SJCRH30 (cell line): ENCODE measurements at regions not wholly inside any gene's neighbourhood (a gene's known extent, or its start where the extent isn't known, plus 50 kb on each side); places are given as distances from the start of the nearest gene placed in this dataset.
A peak's percentile ranks its signal among the peaks of the same experiment; 100 is the strongest.
"Not testable (repeated sequence)": the region's sequence is repeated elsewhere in the genome, so short reads cannot be mapped to it uniquely, and the experiment has no call there.

Experiments used
- DNase-seq, 2 experiments: peaks; one replicate each; pipeline ENCODE4 v3.0.0-alpha.2; 2015 to 2020
- H3K27ac ChIP-seq: fragments of 250-450 bp; sonication (Bioruptor Pico); 2 replicates; pipeline ENCODE4 v1.5.1; 2020; ENCODE audit warnings: mild to moderate bottlenecking, moderate library complexity
- H3K27me3 ChIP-seq: fragments of 250-450 bp; sonication (Bioruptor Pico); 2 replicates; pipeline ENCODE4 v1.5.1; 2020; ENCODE audit warnings: mild to moderate bottlenecking, moderate library complexity
- H3K36me3 ChIP-seq: fragments of 250-450 bp; sonication (Bioruptor Pico); 2 replicates; pipeline ENCODE4 v1.5.1; 2020; ENCODE audit warnings: mild to moderate bottlenecking, moderate library complexity
- H3K4me1 ChIP-seq: fragments of 250-450 bp; sonication (Bioruptor Pico); 2 replicates; pipeline ENCODE4 v1.5.1; 2020; ENCODE audit warnings: mild to moderate bottlenecking, moderate library complexity
- H3K4me3 ChIP-seq: fragments of 250-450 bp; sonication (Bioruptor Pico); 2 replicates; pipeline ENCODE4 v1.5.1; 2020; ENCODE audit warnings: mild to moderate bottlenecking, moderate library complexity
- H3K9me3 ChIP-seq: fragments of 250-450 bp; sonication (Bioruptor Pico); replicated peaks from 2 replicates; pipeline ENCODE4 v1.5.1; 2020; ENCODE audit warnings: mild to moderate bottlenecking, moderate library complexity

GRCh38 chr4:56181140-56181953 is 205.9 kb downstream of the AASDH start:
- peak in 1 of 2 experiments; percentile 12 for DNase-seq
- Histone ChIP-seq H3K36me3 (peaks cover 3% of the 10 kb centered on the region; the same call in 1 of the 2 replicates), H3K27me3 (no peaks in the 10 kb centered on the region), H3K4me1 (no peaks in the 10 kb centered on the region; the same call in 1 of the 2 replicates), H3K27ac (no peak overlapping the region), H3K4me3 (no peak overlapping the region), H3K9me3 (no peaks in the 10 kb centered on the region)

- no peak overlapping the region for H3K27ac ChIP-seq
- peaks cover 10% of the 10 kb centered on the region for H3K9me3 ChIP-seq
- H3K36me3 ChIP-seq: no peaks in the 10 kb centered on the region
- no peaks in the 10 kb centered on the region for H3K4me1 ChIP-seq
- no peaks in the 10 kb centered on the region for H3K27me3 ChIP-seq
- no peak for DNase-seq
- no peak overlapping the region for H3K4me3 ChIP-seq
Observed at GRCh38 chr4:56169061-56169460, 218.2 kb downstream of the AASDH start.

GRCh38 chr4:56164907-56165306 is 216.2 kb downstream of the CEP135 start:
- Histone ChIP-seq H3K27me3 (no peaks in the 10 kb centered on the region), H3K9me3 (peaks cover 10% of the 10 kb centered on the region), H3K27ac (no peak overlapping the region), H3K4me1 (no peaks in the 10 kb centered on the region), H3K4me3 (no peak overlapping the region), H3K36me3 (no peaks in the 10 kb centered on the region)
- no peak for DNase-seq

- Histone ChIP-seq H3K4me1 (no peaks in the 10 kb centered on the region), H3K9me3 (no peaks in the 10 kb centered on the region), H3K27me3 (no peaks in the 10 kb centered on the region), H3K27ac (no peak overlapping the region), H3K36me3 (no peaks in the 10 kb centered on the region), H3K4me3 (no peak overlapping the region)
- no peak for DNase-seq
Observed at GRCh38 chr4:56160636-56161035, 211.9 kb downstream of the CEP135 start.

- Histone ChIP-seq H3K36me3 (no peaks in the 10 kb centered on the region), H3K4me1 (no peaks in the 10 kb centered on the region), H3K27me3 (no peaks in the 10 kb centered on the region), H3K4me3 (no peak overlapping the region), H3K9me3 (no peaks in the 10 kb centered on the region), H3K27ac (no peak overlapping the region)
- DNase-seq: no peak
Observed at GRCh38 chr4:56158483-56158882, 209.7 kb downstream of the CEP135 start.

GRCh38 chr4:56156141-56156540 is 207.4 kb downstream of the CEP135 start:
- H3K9me3 ChIP-seq: no peaks in the 10 kb centered on the region
- no peak overlapping the region for H3K27ac ChIP-seq
- no peaks in the 10 kb centered on the region for H3K4me1 ChIP-seq
- H3K4me3 ChIP-seq: no peak overlapping the region
- no peaks in the 10 kb centered on the region for H3K36me3 ChIP-seq
- H3K27me3 ChIP-seq: no peaks in the 10 kb centered on the region
- no peak for DNase-seq

GRCh38 chr4:56155432-56155831 is 206.7 kb downstream of the CEP135 start:
- Histone ChIP-seq H3K4me3 (no peak overlapping the region), H3K9me3 (no peaks in the 10 kb centered on the region), H3K4me1 (no peaks in the 10 kb centered on the region), H3K27me3 (no peaks in the 10 kb centered on the region), H3K27ac (no peak overlapping the region), H3K36me3 (no peaks in the 10 kb centered on the region)
- no peak for DNase-seq

- Histone ChIP-seq H3K27me3 (no peaks in the 10 kb centered on the region), H3K36me3 (peaks cover 5% of the 10 kb centered on the region; the same call in 1 of the 2 replicates), H3K9me3 (no peaks in the 10 kb centered on the region), H3K27ac (no peak overlapping the region), H3K4me3 (no peak overlapping the region), H3K4me1 (no peaks in the 10 kb centered on the region)
- no peak for DNase-seq
Observed at GRCh38 chr4:56149591-56149990, 200.8 kb downstream of the CEP135 start.

- no peak for DNase-seq
- H3K4me3 ChIP-seq: no peak overlapping the region
- H3K9me3 ChIP-seq: no peaks in the 10 kb centered on the region
- peaks cover 5% of the 10 kb centered on the region; the same call in 1 of the 2 replicates for H3K36me3 ChIP-seq
- no peaks in the 10 kb centered on the region for H3K27me3 ChIP-seq
- no peak overlapping the region for H3K27ac ChIP-seq
- H3K4me1 ChIP-seq: no peaks in the 10 kb centered on the region
Observed at GRCh38 chr4:56148428-56148827, 199.7 kb downstream of the CEP135 start.

GRCh38 chr4:56147371-56147770 is 198.6 kb downstream of the CEP135 start:
- Histone ChIP-seq H3K27me3 (no peaks in the 10 kb centered on the region), H3K4me3 (no peak overlapping the region), H3K36me3 (peaks cover 5% of the 10 kb centered on the region; the same call in 1 of the 2 replicates), H3K9me3 (no peaks in the 10 kb centered on the region), H3K27ac (no peak overlapping the region), H3K4me1 (no peaks in the 10 kb centered on the region)
- DNase-seq: no peak

- Histone ChIP-seq H3K4me3 (no peak overlapping the region), H3K27ac (no peak overlapping the region), H3K27me3 (no peaks in the 10 kb centered on the region), H3K4me1 (no peaks in the 10 kb centered on the region), H3K9me3 (no peaks in the 10 kb centered on the region), H3K36me3 (peaks cover 5% of the 10 kb centered on the region; the same call in 1 of the 2 replicates)
- DNase-seq: no peak
Observed at GRCh38 chr4:56146956-56147355, 198.2 kb downstream of the CEP135 start.

- peaks cover 5% of the 10 kb centered on the region; the same call in 1 of the 2 replicates for H3K36me3 ChIP-seq
- no peak for DNase-seq
- H3K27me3 ChIP-seq: no peaks in the 10 kb centered on the region
Observed at GRCh38 chr4:56142088-56142487, 193.3 kb downstream of the CEP135 start.

GRCh38 chr4:56139241-56139827 is 190.6 kb downstream of the CEP135 start:
- no peaks in the 10 kb centered on the region; the same call in 1 of the 2 replicates for H3K9me3 ChIP-seq
- H3K36me3 ChIP-seq: no peaks in the 10 kb centered on the region
- no peak overlapping the region for H3K27ac ChIP-seq
- no peaks in the 10 kb centered on the region for H3K27me3 ChIP-seq
- no peak for DNase-seq
- H3K4me1 ChIP-seq: peaks cover 11% of the 10 kb centered on the region
- H3K4me3 ChIP-seq: no peak overlapping the region

More at GRCh38 chr4:56142088-56142487, 193.3 kb downstream of the CEP135 start:
- no peaks in the 10 kb centered on the region for H3K9me3 ChIP-seq
- H3K4me3 ChIP-seq: no peak overlapping the region
- no peaks in the 10 kb centered on the region for H3K4me1 ChIP-seq
- no peak overlapping the region for H3K27ac ChIP-seq

GRCh38 chr4:56134834-56135233 is 186.1 kb downstream of the CEP135 start:
- H3K27me3 ChIP-seq, H3K36me3 ChIP-seq, H3K9me3 ChIP-seq, H3K4me3 ChIP-seq: not testable (repeated sequence)
- Histone ChIP-seq H3K4me1 (peaks cover 22% of the 10 kb centered on the region), H3K27ac (peak overlapping the region; percentile 42; the same call in 1 of the 2 replicates)
- peak; percentile 79 to 81 for DNase-seq

- peak overlapping the region; percentile 42; the same call in 1 of the 2 replicates for H3K27ac ChIP-seq
- H3K4me1 ChIP-seq: peaks cover 22% of the 10 kb centered on the region
- H3K36me3 ChIP-seq: no peaks in the 10 kb centered on the region; the same call in 1 of the 2 replicates
- H3K9me3 ChIP-seq: no peaks in the 10 kb centered on the region; the same call in 1 of the 2 replicates
- no peaks in the 10 kb centered on the region for H3K27me3 ChIP-seq
- DNase-seq: peak; percentile 90
- no peak overlapping the region for H3K4me3 ChIP-seq
Observed at GRCh38 chr4:56134266-56134665, 185.5 kb downstream of the CEP135 start.
